NOMO-1 treated with DMSO at 0.1 percent for 48 hours (cell line): ENCODE measurements at regions not wholly inside any gene's neighbourhood (a gene's known extent, or its start where the extent isn't known, plus 50 kb on each side); places are given as distances from the start of the nearest gene placed in this dataset.

ENCODE experiments used
- DNase-seq: peaks from one replicate; lab custom pipeline; 2025; ENCODE audit not compliant: unreplicated experiment; lab: John Stamatoyannopoulos, UW

GRCh38 chrX:125782184-125782583 is 383.9 kb downstream of the DCAF12L2 start:
- DNase-seq = no peak

DNA sequence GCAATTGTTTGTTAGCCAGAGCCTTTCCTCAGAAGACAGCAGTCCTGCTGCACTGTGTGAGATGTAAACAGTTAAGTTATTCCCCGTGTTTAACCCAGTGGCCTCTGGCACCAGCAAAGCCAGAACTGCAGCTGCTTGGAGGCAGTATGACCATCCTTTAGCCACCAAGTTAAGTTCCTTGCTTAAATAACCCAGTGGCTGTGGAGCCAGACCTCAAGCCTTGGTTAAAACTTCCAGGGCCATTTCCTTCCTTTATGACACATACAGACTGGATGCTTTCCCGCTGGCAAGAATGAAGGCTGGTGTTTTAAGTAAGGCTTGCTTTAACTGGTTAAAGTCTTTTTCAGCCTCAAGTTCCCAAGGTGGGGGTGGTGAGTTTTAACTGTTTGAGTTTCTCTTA is 379.8 kb downstream of the DCAF12L2 start:
- DNase-seq = no peak

DNA sequence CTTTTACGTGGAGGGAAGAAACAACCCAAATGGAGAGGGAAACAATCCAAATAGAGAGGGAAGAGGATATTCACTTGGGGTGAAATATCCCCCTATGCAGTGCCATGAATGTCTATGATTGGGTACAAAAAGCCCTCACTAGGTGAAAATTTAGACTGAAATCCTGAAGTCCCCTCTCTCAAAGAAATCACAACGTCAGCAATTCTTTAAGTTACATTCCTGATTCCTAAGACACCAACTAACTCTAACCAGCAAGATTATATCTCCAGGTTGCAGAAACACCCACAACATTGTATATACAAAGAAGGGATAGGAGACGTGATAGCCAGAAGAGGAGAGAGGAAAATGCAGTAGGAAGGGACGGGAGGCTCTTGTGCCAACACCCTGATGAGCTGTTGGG is 374.3 kb downstream of the DCAF12L2 start:
- no peak for DNase-seq

GRCh38 chrX:125810856-125811255 is 355.2 kb downstream of the DCAF12L2 start:
- DNase-seq = no peak

GRCh38 chrX:125826080-125826479 is 340.0 kb downstream of the DCAF12L2 start:
- DNase-seq = no peak

DNA sequence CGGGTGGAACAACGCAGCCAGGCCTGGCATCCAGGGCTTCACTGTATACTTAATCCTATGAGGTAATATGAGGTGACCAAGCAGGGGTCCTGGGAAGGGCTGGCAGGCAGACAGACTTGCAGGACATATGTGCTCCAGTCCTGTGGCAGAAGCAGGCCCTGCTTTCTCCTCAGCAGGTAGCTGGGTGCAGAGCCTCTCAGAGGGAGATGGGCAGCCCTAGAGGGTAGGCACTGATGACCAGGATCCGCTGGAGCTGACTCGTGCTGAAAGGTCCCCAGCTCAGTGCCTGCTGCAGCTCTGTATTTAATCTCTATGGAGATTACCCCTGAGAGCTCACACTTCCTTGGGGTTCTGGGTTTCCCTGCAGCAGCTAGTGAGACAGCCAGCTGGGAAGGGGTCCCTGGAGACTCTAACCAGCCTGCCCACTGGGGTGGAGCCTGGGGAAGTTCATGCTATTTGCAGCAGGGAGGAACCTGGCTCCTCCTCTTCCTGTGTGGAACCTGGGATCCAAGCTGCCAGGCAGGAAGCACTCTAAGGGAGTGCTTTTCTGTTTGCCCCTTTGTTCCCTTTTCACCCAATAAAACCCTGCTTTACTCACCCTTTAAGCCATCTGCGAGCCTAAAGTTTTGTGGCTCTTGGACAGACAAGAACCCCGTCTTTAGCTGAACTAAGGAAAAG is 339.2 kb downstream of the DCAF12L2 start:
- no peak for DNase-seq

GRCh38 chrX:125846271-125846670 is 319.8 kb downstream of the DCAF12L2 start:
- DNase-seq = no peak

GRCh38 chrX:125850693-125851092 is 315.4 kb downstream of the DCAF12L2 start:
- no peak for DNase-seq

DNA sequence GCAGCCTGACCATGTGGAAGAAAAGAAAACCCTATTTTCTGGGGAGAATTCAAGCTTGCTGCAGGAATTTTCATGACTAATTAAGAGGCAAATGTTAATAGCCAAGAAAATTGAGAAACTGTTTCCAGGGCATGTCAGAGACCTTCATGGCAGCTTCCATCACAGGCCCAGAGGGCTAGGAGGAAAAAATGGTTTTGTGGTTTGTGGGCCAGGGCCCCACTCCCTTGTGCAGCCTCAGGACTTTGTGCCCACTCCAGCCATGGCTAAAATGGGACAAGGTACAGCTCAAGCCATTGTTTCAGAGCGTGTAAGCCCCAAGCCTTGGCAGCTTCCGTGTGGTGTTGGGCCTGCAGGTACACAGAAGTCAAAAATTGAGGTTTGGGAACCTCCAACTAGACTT is 282.9 kb downstream of the DCAF12L2 start:
- no peak for DNase-seq

DNA sequence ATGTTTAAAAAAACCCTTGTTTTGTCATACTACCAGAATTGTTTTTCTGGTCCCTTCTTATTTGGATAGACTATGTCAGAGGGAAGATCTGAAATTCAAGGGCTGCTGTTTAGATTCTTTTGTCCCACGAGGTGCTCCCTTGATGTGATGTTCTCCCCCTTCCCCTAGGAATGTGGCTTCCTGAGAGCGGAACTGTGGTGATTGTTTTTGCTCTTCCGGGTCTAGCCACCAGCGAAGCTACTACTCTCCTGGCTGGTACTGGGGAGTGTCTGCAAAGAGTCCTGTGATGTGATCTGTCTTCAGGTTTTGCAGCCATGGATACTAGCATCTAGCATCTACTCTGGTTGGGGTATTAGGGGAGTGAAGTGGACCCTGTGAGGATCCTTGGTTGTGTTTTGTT is 271.1 kb downstream of the DCAF12L2 start:
- DNase-seq = no peak

DNA sequence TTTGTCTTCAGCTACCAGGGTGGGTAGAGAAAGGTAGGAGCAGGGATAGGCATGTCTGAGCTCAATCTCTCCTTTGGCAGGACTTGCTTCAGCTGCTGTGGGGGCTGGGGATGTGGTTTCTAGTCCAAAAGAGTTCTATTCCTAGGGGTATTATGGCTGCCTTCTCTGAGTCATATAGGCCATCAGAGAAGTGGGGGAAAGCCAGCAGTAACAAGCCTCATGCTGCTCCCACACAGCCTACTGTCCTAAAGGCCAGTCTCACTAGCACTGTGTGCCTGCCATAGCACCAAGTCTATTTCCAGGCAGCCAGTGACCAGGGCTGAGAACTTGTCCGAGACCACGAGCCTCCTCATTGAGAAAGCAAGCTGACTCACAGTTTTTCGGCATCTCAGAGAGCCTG is 270.6 kb downstream of the DCAF12L2 start:
- no peak for DNase-seq

GRCh38 chrX:125926295-125926694 is 239.8 kb downstream of the DCAF12L2 start:
- no peak for DNase-seq

DNA sequence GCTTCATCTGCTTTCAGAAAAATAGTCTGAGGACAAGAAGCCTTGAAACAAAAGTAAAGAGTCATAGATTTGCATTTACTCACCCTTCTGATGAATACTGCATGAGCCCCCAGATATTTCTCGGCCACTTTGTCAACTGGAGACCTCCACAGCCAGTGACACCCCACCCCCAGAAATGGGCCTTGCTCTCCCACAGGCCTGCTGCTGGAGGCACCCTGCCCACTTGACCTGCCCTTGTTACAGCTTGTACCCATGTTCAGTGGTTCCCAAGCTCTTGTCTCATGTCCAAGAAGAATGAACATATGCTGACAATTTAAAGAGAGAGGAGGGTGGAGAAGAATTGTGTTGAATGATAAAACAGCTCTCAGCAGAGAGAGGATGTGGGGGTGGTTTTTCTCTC is 225.1 kb downstream of the DCAF12L2 start:
- DNase-seq = no peak

GRCh38 chrX:125947501-125947900 is 218.6 kb downstream of the DCAF12L2 start:
- no peak for DNase-seq

- DNase-seq = no peak
These were observed 213.1 kb downstream of the DCAF12L2 start for GRCh38 chrX:125952973-125953372.

DNA sequence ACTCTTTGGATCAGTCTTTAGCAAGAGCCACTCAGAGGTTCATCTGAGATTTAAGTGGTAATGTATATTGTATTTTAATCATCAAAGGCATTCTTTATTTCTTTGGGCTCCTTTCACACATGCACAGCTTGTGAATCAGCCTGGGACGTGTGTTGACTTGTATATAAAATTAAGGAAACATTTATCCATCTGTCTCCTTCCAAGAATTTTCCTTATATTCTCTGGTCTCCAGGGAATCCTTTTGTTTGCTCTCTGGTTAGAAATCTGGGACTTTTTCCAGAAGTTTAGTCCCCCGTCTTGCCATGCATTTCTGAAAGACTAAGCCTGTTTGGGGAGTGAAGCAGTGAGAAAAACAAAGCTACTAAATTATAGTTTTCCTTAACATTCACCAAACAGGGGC is 212.3 kb downstream of the DCAF12L2 start:
- DNase-seq = no peak

GRCh38 chrX:125954236-125954635 is 211.9 kb downstream of the DCAF12L2 start:
- DNase-seq = no peak

DNA sequence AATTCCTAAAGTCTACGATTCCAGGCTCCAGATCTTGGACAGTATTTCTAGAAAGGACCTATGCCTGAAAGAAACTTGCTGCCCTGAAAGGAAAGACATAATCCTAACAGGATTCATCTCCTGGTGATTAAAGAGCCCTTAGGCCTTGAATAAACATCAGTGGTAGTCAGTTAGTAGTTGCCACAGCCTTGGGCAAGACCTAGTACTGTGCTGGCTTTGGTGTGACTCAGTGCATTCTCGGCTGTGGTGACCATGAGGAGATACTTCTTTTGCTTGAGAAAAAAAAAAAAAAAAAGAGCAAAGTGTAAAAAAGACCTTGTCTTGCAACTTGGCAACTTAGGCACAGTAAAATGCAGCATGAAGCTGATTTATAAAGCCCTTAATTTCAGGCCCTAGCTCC is 188.2 kb downstream of the DCAF12L2 start:
- no peak for DNase-seq

- DNase-seq = no peak
These were observed 167.7 kb downstream of the DCAF12L2 start for GRCh38 chrX:125998432-125998831.

DNA sequence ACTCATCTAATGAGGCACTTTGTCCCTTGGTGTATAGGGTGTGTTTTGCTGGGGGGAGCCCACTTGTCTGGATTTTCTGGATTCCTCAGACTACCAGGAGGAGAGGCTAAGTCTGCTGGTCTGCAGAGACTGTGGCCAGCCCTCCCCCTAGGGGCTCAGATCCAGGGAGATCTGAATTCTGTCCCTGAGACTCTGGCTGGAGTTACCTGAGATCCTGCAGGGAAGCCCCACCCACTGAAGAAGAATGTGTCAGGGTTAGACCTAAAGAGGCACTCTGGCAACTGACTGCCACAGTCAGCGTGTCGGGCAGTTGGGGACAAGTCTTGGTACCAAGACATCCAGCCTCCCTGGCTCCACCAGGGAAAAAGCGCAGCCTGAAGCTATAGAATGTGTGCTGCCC is 138.9 kb downstream of the DCAF12L2 start:
- DNase-seq = no peak

GRCh38 chrX:126030021-126030420 is 136.1 kb downstream of the DCAF12L2 start:
- no peak for DNase-seq

DNA sequence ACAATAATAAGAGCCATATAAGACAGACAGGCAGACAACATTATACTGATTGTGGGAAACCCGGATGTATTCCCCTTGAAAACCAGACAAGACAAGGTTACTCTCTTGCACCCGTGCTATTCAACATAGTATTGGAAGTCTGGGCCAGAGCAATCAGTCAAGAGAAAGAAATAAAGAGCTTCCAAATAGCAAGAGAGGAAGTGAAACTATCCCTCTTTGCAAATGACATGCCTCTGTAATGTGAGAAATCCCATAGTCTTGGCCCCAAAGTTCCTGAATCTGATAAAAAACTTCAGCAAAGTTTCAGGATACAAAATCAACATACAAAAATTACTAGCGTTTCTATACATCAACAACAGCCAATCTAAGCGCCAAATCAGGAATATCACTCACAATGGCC is 102.1 kb downstream of the DCAF12L2 start:
- peak; percentile 1 for DNase-seq

DNA sequence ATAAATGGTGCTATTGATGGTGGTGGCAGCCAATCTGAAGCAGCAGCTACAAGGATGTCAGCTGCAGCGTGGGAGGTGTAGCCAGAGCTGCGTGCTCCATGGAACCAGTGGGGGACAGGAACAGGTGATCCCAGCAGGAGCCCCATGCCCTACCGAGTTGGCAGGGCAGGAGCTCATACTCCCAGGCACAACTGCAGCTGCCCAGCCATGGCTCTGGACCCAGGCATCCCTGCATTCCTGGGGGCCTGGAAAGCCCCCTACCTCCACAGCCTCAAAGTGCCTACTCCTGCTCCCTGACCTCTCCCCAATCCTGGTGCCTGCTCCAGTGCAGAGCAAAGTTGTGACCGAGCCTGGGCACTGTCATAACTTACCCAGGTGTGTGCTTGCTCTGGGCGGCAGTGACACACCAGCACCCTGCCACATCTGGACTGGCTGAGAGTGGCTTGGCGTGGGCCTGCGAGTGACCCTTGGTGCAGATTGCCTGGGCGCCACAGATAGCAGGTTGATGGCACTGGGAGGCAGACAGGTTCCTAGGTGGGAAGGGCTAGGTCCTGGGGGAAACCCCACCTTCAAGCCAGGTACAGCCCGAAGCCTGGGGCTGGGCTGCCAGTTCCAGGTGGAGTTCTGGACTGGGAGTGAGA is 101.1 kb downstream of the DCAF12L2 start:
- DNase-seq = no peak
